Stimulated activated CD4-positive, alpha-beta T cell treated with anti-CD3 and anti-CD28 coated beads, Interleukin-4, amount 100 ng/mL, for 48 hours (primary cell): ENCODE measurements at regions not wholly inside any gene's neighbourhood (a gene's known extent, or its start where the extent isn't known, plus 50 kb on each side); places are given as distances from the start of the nearest gene placed in this dataset.
"Not testable (repeated sequence)": the region's sequence is repeated elsewhere in the genome, so short reads cannot be mapped to it uniquely, and the experiment has no call there.

Experiments
- DNase-seq, 2 donors: peaks; one replicate each; pipeline ENCODE4 v3.0.0-alpha.2; 2020; ENCODE audit warnings: low read depth in 2 of 2

- no peak for DNase-seq
These were observed 2393.0 kb upstream of the C9orf72 start for GRCh38 chr9:29966247-29966646.

DNA sequence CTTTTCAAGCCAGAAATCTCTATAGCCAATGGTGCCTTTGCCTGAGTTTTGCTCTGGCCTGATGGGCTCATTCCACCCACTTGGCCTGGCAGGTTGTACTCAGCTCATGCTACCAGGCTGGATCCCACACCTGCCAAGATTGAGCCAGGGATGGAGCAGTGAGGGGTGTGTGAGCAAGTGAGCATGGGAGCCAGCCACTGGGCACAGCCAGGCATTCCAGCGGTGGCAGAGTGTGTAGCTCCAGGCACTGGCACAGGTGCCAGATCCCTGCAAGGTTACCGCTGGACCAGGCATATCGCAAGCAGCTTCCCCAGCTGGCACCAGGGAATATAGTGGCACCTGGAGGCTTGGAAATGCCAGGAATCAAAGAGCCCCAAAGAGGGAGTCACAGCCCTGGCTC lies 2395.6 kb upstream of the C9orf72 start:
- no peak for DNase-seq

DNA sequence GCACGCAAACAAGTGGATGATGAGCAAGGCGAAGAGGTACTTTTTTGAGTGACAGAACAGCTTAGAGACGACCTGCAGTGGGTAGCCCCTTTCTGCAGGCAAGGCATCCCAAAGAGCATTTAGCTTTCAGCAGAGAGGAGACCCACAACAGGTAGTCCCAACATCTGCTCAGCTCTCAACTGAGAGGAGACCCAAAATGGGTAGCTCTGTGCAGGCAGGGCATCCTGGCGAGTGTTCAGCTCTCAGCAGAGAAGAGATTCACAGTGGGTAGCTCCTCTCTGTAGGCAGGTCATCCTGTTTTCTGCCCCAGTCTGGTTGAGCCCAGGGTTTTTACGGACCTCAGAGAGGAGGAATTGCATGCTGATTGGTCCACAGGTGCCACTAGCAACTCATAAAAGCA lies 2396.1 kb upstream of the C9orf72 start:
- no peak for DNase-seq

DNA sequence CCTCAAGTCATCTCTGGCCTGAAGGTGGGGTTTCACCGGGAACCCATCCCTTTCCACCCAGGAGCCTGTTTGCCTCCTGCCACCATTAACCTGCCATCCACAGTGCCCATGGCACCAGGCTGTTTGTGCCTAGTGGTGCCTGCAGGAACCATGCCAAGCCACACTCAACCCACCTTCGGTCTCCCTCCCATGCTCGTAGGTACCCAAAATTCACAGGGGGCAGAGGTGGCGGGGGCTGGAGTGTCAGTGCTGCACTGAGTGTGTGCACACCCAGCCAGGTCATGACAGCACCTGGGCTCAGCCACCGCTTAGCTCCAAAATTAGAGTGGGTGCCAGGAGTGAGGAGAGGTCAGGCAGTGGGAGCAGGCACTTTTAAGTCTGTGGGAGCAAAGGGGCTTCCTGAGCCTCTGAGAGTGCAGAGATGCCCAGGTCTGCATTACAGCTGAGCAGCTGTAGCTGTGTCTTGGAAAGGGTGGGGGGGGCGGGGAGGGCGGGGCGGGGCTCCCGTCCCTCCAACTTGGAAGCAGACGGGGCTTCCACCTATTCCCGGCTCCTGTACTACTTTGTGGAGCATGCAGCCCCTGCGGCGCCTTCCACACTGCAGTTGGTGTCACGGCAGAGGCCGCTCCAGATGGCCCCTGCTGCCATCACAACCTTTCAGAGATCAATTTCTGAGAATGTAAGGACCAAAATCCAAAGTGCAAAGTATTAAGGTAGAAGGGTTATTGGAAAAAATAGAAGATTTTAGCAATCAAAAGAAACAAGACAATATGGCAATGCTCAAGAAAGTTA lies 2396.8 kb upstream of the C9orf72 start:
- DNase-seq, result no peak

DNA sequence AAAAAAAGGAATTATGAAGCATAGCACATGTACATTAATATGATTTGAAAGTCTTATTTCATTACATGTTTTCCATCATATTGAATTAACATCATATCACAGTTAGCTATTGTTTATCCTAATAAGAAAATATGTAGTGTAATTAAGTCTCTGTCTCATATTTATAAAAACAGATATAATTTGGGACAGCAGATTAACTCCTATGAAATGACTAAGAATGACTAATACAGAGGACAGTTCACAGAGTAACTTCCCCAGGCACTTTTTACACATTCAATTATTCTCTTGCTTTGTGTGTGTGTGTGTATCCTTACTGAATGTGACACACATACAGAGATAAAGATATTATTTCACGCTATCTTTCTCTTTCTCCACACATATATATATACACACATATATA lies 2400.9 kb upstream of the C9orf72 start:
- no peak for DNase-seq

GRCh38 chr9:29976981-29977380 lies 2403.7 kb upstream of the C9orf72 start:
- no peak for DNase-seq

DNA sequence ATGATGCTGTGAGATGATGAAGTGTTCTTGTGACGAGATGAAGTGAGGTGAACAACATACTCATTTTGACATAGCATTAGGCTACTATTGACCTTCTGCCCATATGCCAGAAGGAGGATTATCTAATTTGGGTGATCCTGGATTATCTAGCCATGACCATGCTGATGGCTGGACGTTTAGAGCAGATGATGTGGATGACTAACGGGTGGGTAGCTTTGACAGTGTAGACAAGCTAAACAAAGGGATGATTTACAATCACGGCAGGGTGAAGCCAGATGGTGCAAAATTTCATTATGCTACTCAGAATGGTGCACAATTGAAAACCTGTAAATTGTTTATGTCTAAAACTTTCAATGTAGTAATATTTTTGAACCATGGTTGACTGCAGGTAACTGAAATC lies 2403.4 kb upstream of the ACO1 start:
- no peak for DNase-seq

- DNase-seq, result no peak
These were observed 2384.8 kb upstream of the ACO1 start for GRCh38 chr9:29999645-30000044.

- DNase-seq, result no peak
These were observed 2373.8 kb upstream of the ACO1 start for GRCh38 chr9:30010691-30011090.

DNA sequence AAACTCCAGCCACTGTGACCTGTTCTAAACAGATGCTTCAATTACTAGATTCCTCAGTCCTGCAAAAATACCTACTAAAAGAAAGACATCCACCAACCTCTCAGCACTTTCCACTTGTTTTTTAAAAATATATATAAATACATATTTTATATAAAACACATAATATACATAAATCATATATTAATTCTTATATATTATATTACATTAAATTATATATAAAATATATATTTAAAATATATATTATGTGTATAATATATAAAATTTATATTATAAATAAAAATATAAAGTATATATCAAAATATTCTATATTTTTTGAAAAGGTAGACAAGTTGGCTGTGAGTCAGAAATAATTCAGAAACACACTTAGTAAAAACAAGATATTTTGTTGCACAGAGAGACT lies 2371.8 kb upstream of the ACO1 start:
- DNase-seq, result no peak

DNA sequence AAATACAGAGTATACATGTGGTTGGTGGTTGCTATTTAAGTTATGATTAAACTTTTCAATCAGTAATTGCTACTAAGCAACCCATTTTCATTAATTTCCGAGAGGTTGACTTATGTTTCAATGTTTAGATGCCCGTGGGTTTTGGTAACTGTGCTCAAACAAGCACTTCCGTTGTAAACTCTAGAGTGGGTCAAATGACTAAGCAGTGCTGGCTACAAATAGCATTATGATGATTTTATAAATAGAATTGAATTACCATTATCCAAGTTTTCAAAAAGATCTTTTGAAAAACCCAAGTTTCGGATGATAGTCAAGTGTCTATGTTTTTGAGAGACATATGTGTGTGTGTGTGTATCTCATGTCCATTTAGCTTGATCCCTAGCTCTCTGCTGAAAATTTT lies 2369.4 kb upstream of the ACO1 start:
- DNase-seq, result no peak

- no peak for DNase-seq
These were observed 2364.3 kb upstream of the ACO1 start for GRCh38 chr9:30020161-30020560.

- no peak for DNase-seq
These were observed 2348.7 kb upstream of the ACO1 start for GRCh38 chr9:30035761-30036160.

DNA sequence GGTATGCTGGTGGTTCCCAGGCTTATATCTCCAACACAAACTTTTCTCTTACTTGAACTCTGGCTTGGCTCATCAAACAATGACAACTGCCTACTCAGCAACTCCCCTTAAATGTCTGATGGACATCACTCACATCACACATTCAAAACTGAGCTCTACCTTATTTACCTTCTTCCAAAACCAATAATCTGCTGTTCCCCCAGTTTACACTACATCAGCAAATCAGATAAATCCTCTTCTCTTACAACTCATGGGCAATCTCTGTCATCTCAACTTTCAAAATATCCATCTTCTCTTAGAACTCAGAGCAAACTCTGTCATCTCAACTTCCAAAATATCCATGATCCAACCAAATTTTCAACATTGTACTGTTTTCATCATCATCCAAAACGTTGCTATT lies 2347.9 kb upstream of the ACO1 start:
- no peak for DNase-seq

DNA sequence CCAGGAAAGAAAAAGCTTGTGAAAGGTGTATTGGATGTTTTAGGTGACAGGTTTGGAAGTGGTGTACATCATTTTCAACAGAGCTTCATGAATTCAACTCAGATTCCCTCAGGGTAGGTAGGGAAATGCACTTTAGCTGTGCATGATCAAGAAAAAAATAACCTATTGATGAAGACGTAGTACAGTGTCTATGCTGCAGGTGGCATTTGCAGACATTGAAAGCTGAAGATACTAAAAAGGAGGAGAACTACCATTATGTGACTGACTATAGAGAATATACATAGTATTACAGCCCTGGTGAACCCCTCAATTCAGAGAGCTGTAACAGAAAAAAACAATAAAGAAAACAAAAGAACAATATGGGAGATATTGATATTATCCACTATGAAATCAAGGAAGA lies 2344.7 kb upstream of the ACO1 start:
- no peak for DNase-seq

DNA sequence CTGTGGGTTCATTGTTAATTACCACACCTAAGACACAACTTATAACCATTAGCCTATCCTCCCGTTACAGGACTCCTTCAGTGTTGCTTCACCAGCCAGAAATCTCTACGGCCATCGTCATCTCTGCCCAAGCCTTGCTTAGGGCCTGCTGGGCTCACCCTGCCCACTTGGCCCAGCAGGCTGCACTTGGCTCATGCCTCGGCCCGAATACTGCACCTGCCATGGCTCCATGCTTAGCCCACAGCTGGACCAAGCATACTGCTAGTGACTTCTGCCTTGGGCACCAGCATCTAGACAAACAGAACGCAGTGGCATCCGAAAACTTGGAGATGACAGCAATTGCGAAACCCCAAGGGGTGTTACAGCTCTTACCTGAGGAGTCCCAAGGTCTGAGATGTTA lies 2336.0 kb upstream of the ACO1 start:
- DNase-seq, result no peak

- DNase-seq, result no peak
These were observed 2326.0 kb upstream of the ACO1 start for GRCh38 chr9:30058463-30058862.

DNA sequence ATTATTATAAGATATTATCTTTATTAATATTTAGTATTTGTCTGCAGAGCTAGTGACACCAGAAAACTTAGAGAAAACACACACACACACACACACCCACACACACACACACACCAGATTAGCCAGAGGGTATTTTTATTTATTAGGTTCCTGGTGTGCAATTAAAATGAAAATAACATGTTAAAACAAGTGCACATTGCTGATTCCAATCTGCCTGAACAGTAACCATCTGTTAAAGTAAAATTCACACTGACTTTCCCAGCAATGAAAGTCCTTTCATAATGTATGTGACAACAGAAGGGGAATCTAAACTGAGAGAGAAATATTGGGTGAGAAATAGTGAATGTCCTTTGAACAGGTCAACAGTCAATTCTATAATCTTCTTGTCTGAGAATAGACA lies 2323.5 kb upstream of the ACO1 start:
- DNase-seq, result no peak

GRCh38 chr9:30065888-30066287 lies 2318.6 kb upstream of the ACO1 start:
- DNase-seq, result no peak

GRCh38 chr9:30069236-30069635 lies 2315.2 kb upstream of the ACO1 start:
- not testable (repeated sequence) for DNase-seq

GRCh38 chr9:30075022-30075421 lies 2309.4 kb upstream of the ACO1 start:
- DNase-seq, result no peak

DNA sequence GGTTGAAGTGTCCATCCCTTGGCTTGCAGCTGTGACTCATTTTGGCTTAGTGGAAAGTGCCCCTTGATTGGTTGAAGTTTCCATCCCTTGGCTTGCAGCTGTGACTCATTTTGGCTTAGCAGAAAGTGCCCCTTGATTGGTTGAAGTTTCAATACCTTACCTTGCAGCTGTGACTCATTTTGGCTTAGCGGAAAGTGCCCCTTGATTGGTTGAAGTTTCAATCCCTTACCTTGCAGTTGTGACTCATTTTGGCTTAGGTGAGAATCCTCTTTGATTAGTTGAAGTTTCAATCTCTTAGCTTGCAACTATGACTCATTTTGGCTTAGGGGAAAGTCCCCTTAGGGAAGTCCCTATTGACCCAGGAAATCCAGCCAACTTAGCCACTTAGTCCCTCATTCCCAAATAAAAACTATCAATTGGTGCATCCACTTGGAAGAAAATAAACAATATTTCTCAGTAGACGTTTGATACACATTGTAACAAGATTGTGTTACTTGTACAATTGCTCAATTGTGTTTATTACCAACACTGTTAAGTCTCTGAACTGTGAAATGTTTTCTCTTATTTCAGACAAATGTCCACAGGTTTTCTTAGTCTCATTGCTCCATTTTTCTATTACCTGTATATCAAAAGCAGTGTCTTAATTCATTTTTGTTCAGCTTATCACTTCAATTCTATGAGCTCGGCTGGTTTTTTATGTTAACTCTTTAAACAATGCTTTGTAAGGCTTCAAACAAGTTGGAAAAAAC lies 2308.8 kb upstream of the ACO1 start:
- DNase-seq, result peak in 1 of 2 donors; percentile 28

GRCh38 chr9:30078195-30078594 lies 2306.2 kb upstream of the ACO1 start:
- DNase-seq, result no peak
